ENCODE measurements at regions not wholly inside any gene's neighbourhood (a gene's known extent, or its start where the extent isn't known, plus 50 kb on each side); places are given as distances from the start of the nearest gene placed in this dataset.
A peak's percentile ranks its signal among the peaks of the same experiment; 100 is the strongest.

DNA sequence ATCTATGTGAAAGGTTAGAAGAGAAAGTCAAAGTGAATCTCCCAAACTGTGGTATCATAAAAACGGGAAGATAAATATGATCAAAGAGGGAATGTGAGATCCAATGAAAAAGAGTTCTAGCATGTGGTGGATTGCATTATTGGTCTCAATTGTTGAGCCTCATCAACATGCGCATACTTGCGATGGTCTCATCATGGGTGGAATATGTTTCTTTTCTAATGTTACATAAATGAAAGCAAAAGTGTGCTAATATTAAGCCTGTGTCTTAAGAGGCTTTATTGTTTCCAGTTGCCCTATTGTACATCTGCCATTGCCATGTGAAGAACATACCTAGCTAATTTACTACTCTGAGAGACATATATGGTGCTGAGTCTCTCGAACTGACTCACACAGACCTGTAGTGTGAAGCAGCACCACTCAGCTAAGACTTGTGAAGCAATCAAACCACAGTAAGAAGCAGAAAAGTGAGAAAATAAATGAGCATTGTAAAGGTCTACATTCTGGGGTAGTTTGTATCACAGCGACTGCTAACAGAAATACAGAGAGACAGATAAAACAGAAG is 645.5 kb upstream of the PCDH15 start:
- Histone ChIP-seq H3K4me3 (ENCODE audit: low read length in 3 of 3) (no peak overlapping the region), H3K4me1 (ENCODE audit: control insufficient read depth in 3 of 3, insufficient read depth in 3 of 3, low read length in 3 of 3) (no peaks in the 10 kb centered on the region), H3K36me3 (ENCODE audit: control insufficient read depth in 3 of 3, insufficient read depth in 3 of 3, low read length in 3 of 3) (no peaks in the 10 kb centered on the region), H3K27ac (ENCODE audit: low read depth, low read length) (no peak overlapping the region), H3K9ac (ENCODE audit: low read depth in 1 of 3, low read length in 3 of 3) (no peak overlapping the region), H3K27me3 (ENCODE audit: control insufficient read depth in 3 of 3, insufficient read depth in 3 of 3, low read length in 3 of 3) (no peaks in the 10 kb centered on the region), H3K9me3 (ENCODE audit: control insufficient read depth in 3 of 3, low read length in 3 of 3) (no peaks in the 10 kb centered on the region)

DNA sequence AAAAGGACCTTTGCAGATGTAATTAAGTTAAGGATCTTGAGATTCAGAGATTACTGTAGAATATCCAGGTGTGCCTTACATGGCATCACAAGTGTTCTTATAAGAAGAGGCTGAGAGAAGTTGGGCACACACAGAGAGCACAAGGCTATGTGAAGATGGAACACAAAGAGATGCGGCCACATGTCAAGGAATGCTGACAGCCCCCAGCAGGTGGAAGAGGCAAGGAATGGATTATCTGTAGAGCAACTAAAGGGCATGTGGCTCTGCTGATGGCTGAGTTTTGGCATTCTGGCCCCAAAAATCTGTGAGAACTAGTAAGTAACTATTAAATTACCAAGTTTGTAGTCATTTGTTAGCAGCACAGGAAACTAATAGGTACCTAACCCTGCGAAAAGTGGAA is 640.7 kb upstream of the PCDH15 start:
- Histone ChIP-seq H3K4me1 (ENCODE audit: control insufficient read depth in 3 of 3, insufficient read depth in 3 of 3, low read length in 3 of 3) (no peaks in the 10 kb centered on the region), H3K27ac (ENCODE audit: low read depth, low read length) (no peak overlapping the region), H3K36me3 (ENCODE audit: control insufficient read depth in 3 of 3, insufficient read depth in 3 of 3, low read length in 3 of 3) (no peaks in the 10 kb centered on the region), H3K9me3 (ENCODE audit: control insufficient read depth in 3 of 3, low read length in 3 of 3) (no peaks in the 10 kb centered on the region), H3K9ac (ENCODE audit: low read depth in 1 of 3, low read length in 3 of 3) (no peak overlapping the region), H3K4me3 (ENCODE audit: low read length in 3 of 3) (no peak overlapping the region), H3K27me3 (ENCODE audit: control insufficient read depth in 3 of 3, insufficient read depth in 3 of 3, low read length in 3 of 3) (no peaks in the 10 kb centered on the region)

DNA sequence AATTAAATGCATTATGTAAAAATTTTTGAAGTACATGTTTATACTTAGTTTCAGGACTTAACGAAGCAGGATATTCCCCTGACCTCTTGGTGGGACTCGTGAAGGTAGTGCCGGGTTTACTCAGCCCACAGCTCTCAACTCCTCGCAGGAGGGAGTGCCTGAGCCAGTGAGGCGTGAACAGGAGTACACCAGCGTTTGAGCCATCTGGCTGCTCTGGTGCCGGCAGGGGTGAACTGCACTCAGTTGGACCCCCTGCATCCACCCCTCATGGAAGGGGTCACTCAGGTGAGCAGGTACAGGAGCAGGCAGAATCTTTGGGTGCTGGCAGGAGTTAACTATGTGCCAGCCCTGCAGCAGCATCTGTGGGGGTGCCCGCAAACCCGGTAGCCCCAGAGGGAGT is 625.1 kb upstream of the PCDH15 start:
- Histone ChIP-seq H3K27me3 (ENCODE audit: control insufficient read depth in 3 of 3, insufficient read depth in 3 of 3, low read length in 3 of 3) (no peaks in the 10 kb centered on the region), H3K27ac (ENCODE audit: low read depth, low read length) (no peak overlapping the region), H3K9me3 (ENCODE audit: control insufficient read depth in 3 of 3, low read length in 3 of 3) (no peaks in the 10 kb centered on the region), H3K9ac (ENCODE audit: low read depth in 1 of 3, low read length in 3 of 3) (no peak overlapping the region), H3K4me3 (ENCODE audit: low read length in 3 of 3) (no peak overlapping the region), H3K4me1 (ENCODE audit: control insufficient read depth in 3 of 3, insufficient read depth in 3 of 3, low read length in 3 of 3) (no peaks in the 10 kb centered on the region), H3K36me3 (ENCODE audit: control insufficient read depth in 3 of 3, insufficient read depth in 3 of 3, low read length in 3 of 3) (no peaks in the 10 kb centered on the region)

DNA sequence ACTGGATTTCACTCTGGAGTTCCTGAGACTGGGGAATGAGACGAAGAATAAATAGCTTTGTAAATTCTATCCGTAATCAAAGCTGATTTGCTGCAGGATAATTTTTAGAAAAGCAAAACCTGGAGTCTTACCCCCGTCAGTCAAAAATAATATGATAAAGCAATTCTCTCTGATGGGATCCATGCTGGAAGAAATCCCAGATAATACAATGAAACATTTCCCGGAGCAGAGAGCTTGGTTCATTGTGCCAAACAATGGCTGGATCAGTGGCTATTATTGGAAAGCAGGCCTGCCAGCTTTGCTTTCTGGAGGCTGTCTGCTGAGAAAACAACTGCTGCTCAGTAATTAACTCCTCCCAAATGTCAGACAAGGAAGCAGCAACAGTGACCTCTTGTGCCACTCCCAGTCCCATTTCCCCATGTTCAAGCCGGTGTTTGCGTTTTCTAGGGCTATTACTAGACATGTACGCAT is 609.4 kb upstream of the PCDH15 start:
- Histone ChIP-seq H3K27ac (ENCODE audit: low read depth, low read length) (peak overlapping the region; percentile 21), H3K36me3 (ENCODE audit: control insufficient read depth in 3 of 3, insufficient read depth in 3 of 3, low read length in 3 of 3) (no peaks in the 10 kb centered on the region), H3K9ac (ENCODE audit: low read depth in 1 of 3, low read length in 3 of 3) (peak overlapping the region in 2 of 3 donors; percentile 10 to 66), H3K27me3 (ENCODE audit: control insufficient read depth in 3 of 3, insufficient read depth in 3 of 3, low read length in 3 of 3) (no peaks in the 10 kb centered on the region), H3K9me3 (ENCODE audit: control insufficient read depth in 3 of 3, low read length in 3 of 3) (no peaks in the 10 kb centered on the region), H3K4me1 (ENCODE audit: control insufficient read depth in 3 of 3, insufficient read depth in 3 of 3, low read length in 3 of 3) (peaks cover 0 to 4% (median 0%) of the 10 kb centered on the region in 3 donors), H3K4me3 (ENCODE audit: low read length in 3 of 3) (peak overlapping the region in 1 of 3 donors; percentile 16)

DNA sequence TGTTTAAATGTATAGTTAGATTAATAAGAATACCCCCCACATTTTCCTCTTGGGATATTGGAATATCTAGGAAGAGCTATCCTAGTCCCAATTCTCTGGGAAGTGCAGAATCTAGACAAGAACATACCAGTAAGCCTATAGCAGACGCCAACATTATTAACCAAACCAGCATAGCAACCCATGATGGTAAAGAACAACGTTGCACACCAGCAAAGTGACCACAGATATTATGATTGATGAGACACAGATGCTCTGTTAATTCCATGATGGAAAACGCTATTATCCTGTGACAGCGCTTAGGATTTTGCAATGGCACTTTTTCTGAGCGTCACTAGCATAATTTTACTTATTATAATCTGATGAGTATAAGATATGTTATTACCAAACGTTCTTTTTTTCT is 603.1 kb upstream of the PCDH15 start:
- Histone ChIP-seq H3K27me3 (ENCODE audit: control insufficient read depth in 3 of 3, insufficient read depth in 3 of 3, low read length in 3 of 3) (no peaks in the 10 kb centered on the region), H3K4me3 (ENCODE audit: low read length in 3 of 3) (no peak overlapping the region), H3K9ac (ENCODE audit: low read depth in 1 of 3, low read length in 3 of 3) (no peak overlapping the region), H3K4me1 (ENCODE audit: control insufficient read depth in 3 of 3, insufficient read depth in 3 of 3, low read length in 3 of 3) (no peaks in the 10 kb centered on the region), H3K9me3 (ENCODE audit: control insufficient read depth in 3 of 3, low read length in 3 of 3) (no peaks in the 10 kb centered on the region), H3K27ac (ENCODE audit: low read depth, low read length) (no peak overlapping the region), H3K36me3 (ENCODE audit: control insufficient read depth in 3 of 3, insufficient read depth in 3 of 3, low read length in 3 of 3) (no peaks in the 10 kb centered on the region)

DNA sequence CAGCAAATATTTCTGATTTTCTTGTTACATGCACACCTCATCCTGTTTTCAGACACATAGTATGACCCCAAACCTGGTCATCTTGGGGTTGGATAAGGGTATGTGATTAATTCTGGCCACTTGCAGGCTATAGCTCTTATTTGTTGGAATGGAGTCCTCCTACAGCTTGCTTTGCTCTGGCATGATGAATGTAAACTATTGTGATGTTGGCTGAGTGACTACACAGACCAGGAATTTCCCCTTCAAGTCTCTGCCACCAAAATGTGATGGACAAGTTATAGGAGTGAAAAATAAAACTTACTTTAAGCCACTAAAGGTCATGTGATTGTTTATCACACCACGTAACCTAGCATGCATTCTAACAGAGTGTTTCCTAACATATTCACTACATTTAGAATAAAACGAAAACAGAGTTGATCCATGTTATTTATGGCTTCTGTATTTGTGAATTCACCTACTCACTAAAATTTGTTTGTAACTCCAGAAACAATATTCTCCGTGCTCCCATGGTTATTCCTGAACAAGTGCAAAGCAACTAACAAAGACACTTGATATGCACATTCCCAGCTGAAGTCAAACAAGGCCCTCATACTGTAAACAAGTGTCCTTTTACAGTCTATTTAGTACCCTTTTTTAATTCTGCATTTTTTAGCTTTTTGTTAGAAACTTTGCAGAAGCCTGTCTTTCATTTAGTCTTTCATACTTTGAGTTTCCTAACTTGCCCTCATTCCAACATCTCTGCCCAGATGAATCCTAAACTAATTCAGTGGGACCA is 599.2 kb upstream of the PCDH15 start:
- no peaks in the 10 kb centered on the region for H3K4me1 ChIP-seq (ENCODE audit: control insufficient read depth in 3 of 3, insufficient read depth in 3 of 3, low read length in 3 of 3)
- H3K36me3 ChIP-seq (ENCODE audit: control insufficient read depth in 3 of 3, insufficient read depth in 3 of 3, low read length in 3 of 3) = no peaks in the 10 kb centered on the region
- no peaks in the 10 kb centered on the region for H3K9me3 ChIP-seq (ENCODE audit: control insufficient read depth in 3 of 3, low read length in 3 of 3)
- no peak overlapping the region for H3K27ac ChIP-seq (ENCODE audit: low read depth, low read length)
- no peak overlapping the region for H3K4me3 ChIP-seq (ENCODE audit: low read length in 3 of 3)
- H3K27me3 ChIP-seq (ENCODE audit: control insufficient read depth in 3 of 3, insufficient read depth in 3 of 3, low read length in 3 of 3) = no peaks in the 10 kb centered on the region
- H3K9ac ChIP-seq (ENCODE audit: low read depth in 1 of 3, low read length in 3 of 3) = no peak overlapping the region

DNA sequence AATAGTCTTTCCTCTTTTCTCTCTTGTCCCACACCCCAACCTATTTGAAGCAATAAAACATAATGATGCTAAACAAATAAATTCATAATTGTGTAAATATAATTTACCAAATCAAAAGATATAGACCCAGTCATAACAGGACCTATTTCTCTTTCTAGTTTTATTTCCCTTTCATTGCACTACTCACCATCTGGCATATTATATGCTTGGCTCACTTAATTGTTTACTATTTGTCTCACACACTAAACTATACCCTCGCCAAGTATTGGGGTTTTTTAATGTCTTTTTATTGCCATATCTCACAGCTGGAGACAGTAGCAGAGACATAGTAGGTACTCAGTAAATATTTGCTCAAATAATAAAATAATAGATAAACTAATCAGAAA is 597.5 kb upstream of the PCDH15 start:
- Histone ChIP-seq H3K27ac (ENCODE audit: low read depth, low read length) (no peak overlapping the region), H3K36me3 (ENCODE audit: control insufficient read depth in 3 of 3, insufficient read depth in 3 of 3, low read length in 3 of 3) (no peaks in the 10 kb centered on the region), H3K27me3 (ENCODE audit: control insufficient read depth in 3 of 3, insufficient read depth in 3 of 3, low read length in 3 of 3) (no peaks in the 10 kb centered on the region), H3K4me3 (ENCODE audit: low read length in 3 of 3) (no peak overlapping the region), H3K9ac (ENCODE audit: low read depth in 1 of 3, low read length in 3 of 3) (no peak overlapping the region), H3K4me1 (ENCODE audit: control insufficient read depth in 3 of 3, insufficient read depth in 3 of 3, low read length in 3 of 3) (no peaks in the 10 kb centered on the region), H3K9me3 (ENCODE audit: control insufficient read depth in 3 of 3, low read length in 3 of 3) (no peaks in the 10 kb centered on the region)

DNA sequence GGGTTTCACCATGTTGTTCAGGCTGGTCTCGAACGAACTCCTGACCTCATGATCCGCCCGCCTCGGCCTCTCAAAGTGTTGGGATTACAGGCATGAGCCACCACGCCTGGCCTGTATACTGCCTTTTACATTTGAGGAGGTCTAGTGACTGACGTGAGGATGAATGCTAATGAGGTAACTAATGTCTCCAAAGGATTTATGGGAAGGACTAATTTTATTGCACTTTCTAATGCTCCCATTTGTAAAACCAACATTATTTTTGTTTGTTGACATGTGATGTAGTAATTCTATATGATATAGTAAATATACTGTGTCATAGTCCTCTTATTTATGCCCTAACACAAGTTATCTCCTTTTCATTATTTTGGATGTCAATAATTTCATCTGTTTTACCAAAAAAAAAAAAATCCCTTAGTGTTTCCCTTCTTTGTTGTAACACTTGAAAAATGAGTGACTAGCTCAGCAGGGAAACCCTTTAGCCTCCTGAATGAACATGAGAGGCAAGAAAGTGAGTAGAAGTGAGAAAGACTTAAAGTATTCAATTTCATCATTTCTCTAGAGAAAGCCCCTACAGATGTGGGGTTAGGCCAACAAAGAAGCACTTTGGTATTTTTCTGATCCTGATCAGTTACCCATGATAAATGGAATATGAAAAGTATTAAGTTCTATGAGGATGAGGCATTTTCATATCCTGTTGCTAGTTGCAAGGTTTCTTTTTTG is 596.9 kb upstream of the PCDH15 start:
- no peak overlapping the region for H3K9ac ChIP-seq (ENCODE audit: low read depth in 1 of 3, low read length in 3 of 3)
- H3K36me3 ChIP-seq (ENCODE audit: control insufficient read depth in 3 of 3, insufficient read depth in 3 of 3, low read length in 3 of 3) = no peaks in the 10 kb centered on the region
- no peak overlapping the region for H3K27ac ChIP-seq (ENCODE audit: low read depth, low read length)

DNA sequence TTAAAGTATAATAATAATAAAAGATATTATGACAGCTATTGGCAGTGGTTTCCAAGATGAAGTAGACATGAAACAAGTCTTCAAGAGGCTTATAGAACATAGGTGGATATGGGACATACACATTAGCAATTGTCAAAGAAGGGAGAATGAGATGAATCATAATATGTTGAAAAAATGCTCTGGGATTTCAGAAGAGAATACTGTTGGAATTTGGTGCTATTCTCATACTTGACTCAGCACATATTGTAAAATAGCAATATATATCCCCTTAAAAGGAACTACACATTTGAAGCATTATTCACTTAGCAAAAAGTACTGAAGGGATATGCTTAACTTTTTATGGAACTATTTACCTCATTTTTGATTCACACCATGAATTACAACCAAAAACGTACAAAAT is 577.2 kb upstream of the PCDH15 start:
- Histone ChIP-seq H3K4me3 (ENCODE audit: low read length in 3 of 3) (no peak overlapping the region), H3K36me3 (ENCODE audit: control insufficient read depth in 3 of 3, insufficient read depth in 3 of 3, low read length in 3 of 3) (no peaks in the 10 kb centered on the region), H3K4me1 (ENCODE audit: control insufficient read depth in 3 of 3, insufficient read depth in 3 of 3, low read length in 3 of 3) (peaks cover 0 to 3% (median 0%) of the 10 kb centered on the region in 3 donors), H3K27ac (ENCODE audit: low read depth, low read length) (no peak overlapping the region), H3K9ac (ENCODE audit: low read depth in 1 of 3, low read length in 3 of 3) (no peak overlapping the region), H3K9me3 (ENCODE audit: control insufficient read depth in 3 of 3, low read length in 3 of 3) (no peaks in the 10 kb centered on the region), H3K27me3 (ENCODE audit: control insufficient read depth in 3 of 3, insufficient read depth in 3 of 3, low read length in 3 of 3) (no peaks in the 10 kb centered on the region)

More for the DNA sequence above, 596.9 kb upstream of the PCDH15 start:
- Histone ChIP-seq H3K27me3 (ENCODE audit: control insufficient read depth in 3 of 3, insufficient read depth in 3 of 3, low read length in 3 of 3) (no peaks in the 10 kb centered on the region), H3K4me1 (ENCODE audit: control insufficient read depth in 3 of 3, insufficient read depth in 3 of 3, low read length in 3 of 3) (no peaks in the 10 kb centered on the region), H3K4me3 (ENCODE audit: low read length in 3 of 3) (no peak overlapping the region), H3K9me3 (ENCODE audit: control insufficient read depth in 3 of 3, low read length in 3 of 3) (no peaks in the 10 kb centered on the region)

DNA sequence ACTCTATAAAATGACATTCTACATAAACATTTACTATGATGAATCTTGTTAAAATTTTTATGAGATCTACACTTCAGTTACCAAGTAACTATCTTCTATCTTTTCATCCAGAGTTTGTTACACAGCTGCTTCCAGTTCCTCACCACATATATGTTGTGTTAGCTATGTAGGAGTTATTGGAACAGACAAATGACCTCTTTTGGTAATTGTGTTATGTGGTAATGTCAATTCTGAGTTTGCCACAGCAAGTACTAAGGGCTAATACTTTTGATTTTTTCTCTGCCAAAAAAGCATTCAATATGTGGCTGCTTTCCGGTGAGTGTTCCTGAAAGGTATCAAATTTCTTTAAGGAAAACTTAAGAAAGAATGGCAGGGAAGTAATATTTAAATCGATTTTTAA is 573.9 kb upstream of the PCDH15 start:
- Histone ChIP-seq H3K9me3 (ENCODE audit: control insufficient read depth in 3 of 3, low read length in 3 of 3) (no peaks in the 10 kb centered on the region), H3K27me3 (ENCODE audit: control insufficient read depth in 3 of 3, insufficient read depth in 3 of 3, low read length in 3 of 3) (no peaks in the 10 kb centered on the region), H3K4me1 (ENCODE audit: control insufficient read depth in 3 of 3, insufficient read depth in 3 of 3, low read length in 3 of 3) (peaks cover 0 to 3% (median 0%) of the 10 kb centered on the region in 3 donors), H3K36me3 (ENCODE audit: control insufficient read depth in 3 of 3, insufficient read depth in 3 of 3, low read length in 3 of 3) (no peaks in the 10 kb centered on the region), H3K4me3 (ENCODE audit: low read length in 3 of 3) (no peak overlapping the region), H3K27ac (ENCODE audit: low read depth, low read length) (no peak overlapping the region), H3K9ac (ENCODE audit: low read depth in 1 of 3, low read length in 3 of 3) (no peak overlapping the region)

Measured in skeletal muscle tissue (tissue), 3 donors.